ENCODE measurements at regions not wholly inside any gene's neighbourhood (a gene's known extent, or its start where the extent isn't known, plus 50 kb on each side); places are given as distances from the start of the nearest gene placed in this dataset.

DNA sequence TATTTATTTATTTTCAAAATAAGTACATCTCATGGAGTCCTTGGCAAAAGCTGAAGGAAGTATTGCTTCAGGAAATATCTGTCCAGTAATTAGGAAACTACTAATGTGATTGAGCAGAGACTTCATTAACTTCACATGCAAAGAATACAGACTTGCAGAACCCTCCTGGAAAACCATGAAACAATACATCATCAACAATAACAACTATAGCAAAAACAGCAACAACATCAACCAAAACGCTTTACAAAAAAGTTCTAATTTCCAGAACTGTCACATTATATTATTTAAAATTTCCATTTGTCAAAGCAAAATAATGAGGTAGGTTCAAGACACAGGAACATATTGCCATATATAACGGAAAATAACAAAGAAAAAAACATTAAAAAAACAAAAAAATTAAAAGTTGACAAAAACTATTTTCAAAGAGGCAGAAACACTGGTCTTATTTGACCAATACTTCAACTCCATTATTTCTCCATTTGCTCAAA lies 79.8 kb upstream of the TOP3B start:
- H3K4me3 ChIP-seq (ENCODE audit: low read depth, low read length), result no peak overlapping the region
- TF ChIP-seq, protein P1, sequence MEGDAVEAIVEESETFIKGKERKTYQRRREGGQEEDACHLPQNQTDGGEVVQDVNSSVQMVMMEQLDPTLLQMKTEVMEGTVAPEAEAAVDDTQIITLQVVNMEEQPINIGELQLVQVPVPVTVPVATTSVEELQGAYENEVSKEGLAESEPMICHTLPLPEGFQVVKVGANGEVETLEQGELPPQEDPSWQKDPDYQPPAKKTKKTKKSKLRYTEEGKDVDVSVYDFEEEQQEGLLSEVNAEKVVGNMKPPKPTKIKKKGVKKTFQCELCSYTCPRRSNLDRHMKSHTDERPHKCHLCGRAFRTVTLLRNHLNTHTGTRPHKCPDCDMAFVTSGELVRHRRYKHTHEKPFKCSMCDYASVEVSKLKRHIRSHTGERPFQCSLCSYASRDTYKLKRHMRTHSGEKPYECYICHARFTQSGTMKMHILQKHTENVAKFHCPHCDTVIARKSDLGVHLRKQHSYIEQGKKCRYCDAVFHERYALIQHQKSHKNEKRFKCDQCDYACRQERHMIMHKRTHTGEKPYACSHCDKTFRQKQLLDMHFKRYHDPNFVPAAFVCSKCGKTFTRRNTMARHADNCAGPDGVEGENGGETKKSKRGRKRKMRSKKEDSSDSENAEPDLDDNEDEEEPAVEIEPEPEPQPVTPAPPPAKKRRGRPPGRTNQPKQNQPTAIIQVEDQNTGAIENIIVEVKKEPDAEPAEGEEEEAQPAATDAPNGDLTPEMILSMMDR (conservative IDR thresholded peaks at IDR 0.05; ENCODE audit: low read depth, low read length), result no peak
- DNase-seq (ENCODE audit: low read depth), result no peak

DNA sequence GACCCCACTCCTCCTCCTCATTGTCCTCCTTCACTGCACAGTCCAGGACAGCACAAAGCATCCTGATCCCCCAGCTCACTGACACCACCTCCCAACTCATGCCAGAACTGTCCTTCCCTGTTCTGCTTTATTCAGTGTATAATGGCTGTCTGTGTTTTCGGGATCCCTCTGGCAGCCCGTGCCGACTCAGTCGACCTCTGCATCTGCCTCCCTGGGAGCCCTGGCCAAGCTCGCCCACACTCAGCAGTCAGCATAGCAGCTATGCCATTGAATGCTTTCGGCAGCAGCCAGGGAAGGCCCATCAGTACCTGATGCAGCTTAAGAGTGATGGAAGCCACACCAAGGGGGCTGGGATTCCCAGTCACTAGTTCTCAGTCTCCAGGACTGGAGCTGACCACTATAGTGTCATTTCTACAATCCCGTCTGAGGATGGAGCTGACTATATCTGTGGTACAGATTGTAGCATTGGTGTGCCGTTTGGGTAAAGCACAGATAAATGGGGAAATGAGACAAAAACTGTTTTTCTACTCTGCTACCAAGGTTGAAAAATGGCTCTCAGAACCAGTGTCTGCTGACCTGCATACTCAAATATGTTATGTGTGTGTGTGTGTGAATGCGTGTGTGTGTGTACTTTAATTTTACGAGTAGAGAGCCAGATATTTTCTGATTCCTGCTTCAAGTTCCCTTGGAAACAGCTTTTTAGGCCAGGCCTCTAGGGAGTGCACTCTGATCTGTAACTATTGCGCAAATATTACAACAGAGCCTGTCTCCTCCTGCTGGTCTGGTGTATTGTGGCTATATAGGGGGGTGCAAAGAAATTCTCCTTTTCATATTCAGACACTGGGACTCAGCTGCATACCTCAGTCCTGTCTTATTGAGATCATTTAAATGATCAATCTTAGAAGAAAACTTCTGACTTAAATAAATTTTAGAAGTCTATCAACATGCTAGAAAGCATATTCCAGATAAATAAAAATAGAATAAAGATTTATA lies 78.8 kb upstream of the TOP3B start:
- TF ChIP-seq, protein P1 (conservative IDR thresholded peaks at IDR 0.05; ENCODE audit: low read depth, low read length), result peak; percentile 65
- no peak overlapping the region for H3K4me3 ChIP-seq (ENCODE audit: low read depth, low read length)
- peak; percentile 89 for DNase-seq (ENCODE audit: low read depth)

DNA sequence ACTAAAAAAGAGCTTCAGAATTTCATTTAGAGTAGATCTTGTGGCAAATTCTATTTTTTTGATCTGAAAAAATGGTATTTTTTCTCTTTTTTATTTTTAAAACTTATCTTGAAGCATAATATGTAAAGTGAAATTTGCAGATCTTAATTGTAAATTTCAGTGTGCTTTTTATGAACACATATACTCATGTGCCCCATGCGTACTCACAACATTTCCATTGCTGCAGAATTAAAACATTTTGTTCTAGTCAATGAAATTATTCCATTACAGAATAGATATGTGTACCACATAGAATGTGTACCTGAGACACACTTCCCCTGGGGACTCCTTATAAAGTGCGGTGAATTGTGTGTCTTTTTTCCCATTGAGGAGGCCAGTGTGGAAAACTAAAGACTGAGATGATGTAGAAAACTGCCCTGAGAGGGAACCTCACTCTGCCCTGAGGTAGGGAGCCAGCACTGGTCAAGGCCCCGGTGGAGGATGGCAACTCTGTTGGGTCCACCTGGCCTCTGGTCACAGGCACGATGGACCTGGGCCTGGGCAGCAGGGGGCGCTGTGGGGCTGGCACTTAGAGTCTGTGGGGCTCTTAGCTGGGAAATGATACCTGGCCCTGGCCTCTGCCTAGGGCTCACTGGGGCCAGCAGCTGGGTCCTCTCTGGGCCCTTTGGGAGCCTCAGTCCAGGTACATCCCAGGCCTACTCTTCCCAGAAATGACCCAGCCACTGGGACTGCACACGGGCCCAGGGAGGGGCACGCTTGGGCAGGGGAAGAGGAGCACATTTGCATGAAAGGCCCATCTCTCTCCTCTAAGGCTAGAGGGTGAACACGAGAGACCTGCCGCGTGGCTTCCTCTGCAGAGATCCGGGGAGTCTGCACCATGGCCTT lies 77.9 kb upstream of the TOP3B start:
- TF ChIP-seq, protein P1 (conservative IDR thresholded peaks at IDR 0.05; ENCODE audit: low read depth, low read length), result peak; percentile 87
- H3K4me3 ChIP-seq (ENCODE audit: low read depth, low read length), result no peak overlapping the region
- peak; percentile 53 for DNase-seq (ENCODE audit: low read depth)

DNA sequence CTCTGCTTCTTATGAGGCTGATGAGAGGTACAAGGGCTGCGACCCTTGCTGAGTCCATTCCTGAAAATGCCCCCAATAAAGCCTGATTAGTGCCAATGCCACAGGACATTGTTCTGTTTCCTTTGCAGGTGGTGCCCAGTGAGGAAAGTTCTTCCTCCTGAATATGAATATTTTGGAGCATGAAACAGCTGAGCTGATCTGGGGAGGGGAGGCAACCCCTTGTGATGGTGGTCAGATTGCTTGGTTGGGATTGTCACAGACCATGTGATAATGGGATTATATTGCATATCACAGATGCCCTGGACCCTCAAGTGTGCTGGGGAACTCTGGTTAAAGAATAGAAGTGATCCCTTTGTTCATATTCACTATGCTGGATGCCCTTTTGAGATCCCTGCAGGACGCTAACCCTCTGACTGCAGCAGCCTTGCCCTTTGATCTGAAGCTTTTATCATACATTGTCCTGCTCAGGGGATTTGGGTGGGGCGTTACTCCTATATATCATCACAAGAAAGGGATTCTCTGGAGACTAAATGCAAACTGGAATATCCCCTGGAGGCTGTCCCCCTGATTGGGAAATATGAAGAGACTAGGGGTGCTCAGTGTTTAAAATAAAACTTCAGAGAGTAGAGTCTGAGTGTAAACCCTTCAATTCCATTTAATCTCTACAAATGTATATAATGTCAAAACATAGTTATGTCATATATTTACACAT lies 76.9 kb upstream of the TOP3B start:
- DNase-seq (ENCODE audit: low read depth), result no peak
- H3K4me3 ChIP-seq (ENCODE audit: low read depth, low read length), result no peak overlapping the region
- TF ChIP-seq, protein P1 (conservative IDR thresholded peaks at IDR 0.05; ENCODE audit: low read depth, low read length), result no peak

DNA sequence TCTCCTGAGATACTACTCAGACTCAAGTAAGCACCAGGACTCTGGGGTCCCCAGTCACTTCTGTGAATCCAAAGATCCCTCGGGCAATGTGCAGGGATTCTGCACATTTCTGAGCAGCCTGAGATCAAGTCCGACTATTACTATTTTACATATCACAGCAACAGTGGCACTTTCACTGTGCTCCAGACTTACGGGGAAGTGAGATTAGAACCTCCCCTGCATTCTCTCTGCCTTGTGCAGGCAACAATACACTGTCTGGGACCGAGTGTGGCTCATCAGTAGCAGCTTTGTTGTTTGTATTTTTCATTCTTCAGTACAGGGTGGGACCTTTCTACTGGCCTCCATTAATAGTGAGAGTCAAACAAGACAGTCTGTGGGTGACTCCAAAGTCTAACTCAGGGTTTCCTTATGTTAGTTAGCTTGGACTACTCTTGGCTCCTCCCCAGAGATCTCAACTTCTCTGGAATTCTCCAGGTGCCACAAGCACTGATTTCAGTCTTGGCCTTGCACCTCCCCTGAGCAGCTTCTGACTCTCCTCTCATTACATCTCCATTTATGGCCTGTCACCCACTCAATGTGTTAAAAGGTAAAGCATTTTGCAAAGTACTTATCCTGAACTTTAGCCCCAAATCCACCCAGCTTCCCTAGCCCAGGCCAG lies 76.2 kb upstream of the TOP3B start:
- TF ChIP-seq, protein P1 (conservative IDR thresholded peaks at IDR 0.05; ENCODE audit: low read depth, low read length), result no peak
- DNase-seq (ENCODE audit: low read depth), result no peak
- no peak overlapping the region for H3K4me3 ChIP-seq (ENCODE audit: low read depth, low read length)

All from choroid plexus epithelial cell (primary cell).